ENCODE measurements at regions not wholly inside any gene's neighbourhood (a gene's known extent, or its start where the extent isn't known, plus 50 kb on each side); places are given as distances from the start of the nearest gene placed in this dataset.

GRCh38 chr2:8285898-8286297, 396.0 kb upstream of the ID2 start:
- TF ChIP-seq CBX3 (IDR thresholded peaks at IDR 0.05; ENCODE audit: low read depth) (no peak), YY1 (IDR thresholded peaks at IDR 0.05; ENCODE audit: extremely low read depth, insufficient replicate concordance, low read depth, low read length) (no peak), EZH2phosphoT487 (IDR thresholded peaks at IDR 0.05; ENCODE audit: borderline replicate concordance) (no peak), TCF7L2 (IDR thresholded peaks at IDR 0.05; ENCODE audit: borderline replicate concordance, extremely low read depth, insufficient read depth, insufficient read length) (no peak), CTCF (IDR thresholded peaks at IDR 0.05 in 2 of 3, conservative IDR thresholded peaks at IDR 0.05 in 1 of 3; ENCODE audit: borderline replicate concordance in 1 of 3, insufficient read depth in 1 of 3, low read depth in 2 of 3, low read length in 2 of 3) (no peak), CEBPB (IDR thresholded peaks at IDR 0.05; ENCODE audit: low read depth) (no peak), SIN3A (IDR thresholded peaks at IDR 0.05; ENCODE audit: low read depth) (no peak), ELF1 (IDR thresholded peaks at IDR 0.05; ENCODE audit: borderline replicate concordance, low read depth) (no peak), EGR1 (IDR thresholded peaks at IDR 0.05; ENCODE audit: low read depth) (no peak), ATF3 (IDR thresholded peaks at IDR 0.05) (no peak), SRF (IDR thresholded peaks at IDR 0.05; ENCODE audit: low read depth) (no peak), FOSL1 (IDR thresholded peaks at IDR 0.05; ENCODE audit: low read depth) (no peak), JUND (IDR thresholded peaks at IDR 0.05) (no peak), ZNF274 (IDR thresholded peaks at IDR 0.05; ENCODE audit: low read depth, low read length) (no peak), ZBTB33 (IDR thresholded peaks at IDR 0.05; ENCODE audit: extremely low read depth, insufficient replicate concordance, low read length) (no peak), EZH2 (IDR thresholded peaks at IDR 0.05) (no peak), MAX (IDR thresholded peaks at IDR 0.05) (no peak), SP1 (IDR thresholded peaks at IDR 0.05; ENCODE audit: low read depth) (no peak)
- intact Hi-C loops (cut with micrococcal nuclease) = loop anchor here (5.0 kb wide), 2 partner anchors 284 to 859 kb away; no protein-coding TSS in a partner anchor
- BruUV-seq (replicated peaks) = no TSS peak

More at GRCh38 chr2:8285898-8286297, 396.0 kb upstream of the ID2 start:
- Histone ChIP-seq H3K9me2 (ENCODE audit: insufficient read depth) (no peaks in the 10 kb centered on the region), H3K27me3 (ENCODE audit: insufficient read depth, low read length) (no peaks in the 10 kb centered on the region), H2AFZ (ENCODE audit: low read depth, low read length, poor library complexity, severe bottlenecking) (no peak overlapping the region), H3K4me2 (ENCODE audit: low read length) (no peak overlapping the region), H3K9ac (ENCODE audit: low read length) (no peak overlapping the region), H3K36me3 (ENCODE audit: control insufficient read depth in 1 of 2, insufficient read depth in 2 of 2, low read length in 2 of 2) (no peaks in the 10 kb centered on the region), H3K4me3 (replicated peaks in 1 of 2; ENCODE audit: low read depth in 1 of 2, low read length in 2 of 2) (no peak overlapping the region), H3K4me1 (ENCODE audit: control insufficient read depth in 1 of 2, insufficient read depth in 2 of 2, low read length in 2 of 2) (peaks cover 0 to 9% of the 10 kb centered on the region in 2 experiments; a peak in 1 of 4 replicates), H3K27ac (ENCODE audit: low read depth, low read length) (no peak overlapping the region), H3K9me3 (ENCODE audit: control insufficient read depth in 1 of 2, insufficient read depth in 1 of 2, low read depth in 1 of 2, low read length in 2 of 2) (no peaks in the 10 kb centered on the region), H3K79me2 (ENCODE audit: insufficient read depth, low read length) (no peaks in the 10 kb centered on the region), H4K20me1 (ENCODE audit: insufficient read depth) (no peaks in the 10 kb centered on the region)
- RAD21 ChIA-PET (ENCODE audit: low non-redundant PET in 1 of 2, low total read pairs in 2 of 2, uncharacterized antibody in 2 of 2, unreplicated experiment in 2 of 2) = no interaction called here
- ATAC-seq (no peak), DNase-seq (ENCODE audit: low read depth, low spot score) (no peak)
- CTCF ChIA-PET = no interaction called here
- POLR2A ChIA-PET = no interaction called here
